ENCODE measurements at regions not wholly inside any gene's neighbourhood (a gene's known extent, or its start where the extent isn't known, plus 50 kb on each side); places are given as distances from the start of the nearest gene placed in this dataset.

- no peak for TF ChIP-seq CTCF (IDR thresholded peaks at IDR 0.05)
- intact Hi-C loops (cut with DNase I): no loop called here
- Histone ChIP-seq H3K36me3 (no peaks in the 10 kb centered on the region), H3K27me3 (no peaks in the 10 kb centered on the region), H3K27ac (no peak overlapping the region), H3K9ac (ENCODE audit: low read depth in 2 of 2, low read length in 2 of 2) (no peak overlapping the region), H3K9me3 (no peaks in the 10 kb centered on the region), H3K4me3 (no peak overlapping the region), H3K4me1 (no peaks in the 10 kb centered on the region)
- DNase-seq: no peak
Observed at GRCh38 chr1:23609971-23610370, 50.7 kb upstream of the ID3 start.
